NCI-H1417 (cell line): ENCODE measurements at regions not wholly inside any gene's neighbourhood (a gene's known extent, or its start where the extent isn't known, plus 50 kb on each side); places are given as distances from the start of the nearest gene placed in this dataset.
A peak's percentile ranks its signal among the peaks of the same experiment; 100 is the strongest.
"Not testable (repeated sequence)": the region's sequence is repeated elsewhere in the genome, so short reads cannot be mapped to it uniquely, and the experiment has no call there.

ENCODE experiments used
- DNase-seq, 3 experiments: peaks; one replicate each; lab custom pipeline; 2025; lab: John Stamatoyannopoulos, UW

DNA sequence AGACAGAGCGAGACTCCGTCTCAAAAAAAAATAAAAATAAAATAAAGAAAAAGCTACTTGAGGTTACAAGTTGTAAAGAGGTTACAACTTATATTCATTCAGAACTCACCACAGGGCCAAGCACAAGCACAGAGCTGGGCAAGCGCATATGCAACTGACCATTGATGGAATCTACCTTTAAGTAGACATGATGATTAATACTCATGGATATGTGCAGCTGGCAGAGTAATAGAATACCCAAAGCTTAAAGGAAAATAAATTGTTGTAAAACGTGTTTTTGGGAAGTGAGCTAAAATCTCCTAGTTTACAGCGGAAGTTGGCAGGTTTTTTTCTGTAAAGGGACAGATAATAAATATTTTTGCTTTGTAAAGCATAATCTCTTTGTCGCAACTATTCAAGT is 111.6 kb downstream of the TMEM168 start:
- no peak for DNase-seq

DNA sequence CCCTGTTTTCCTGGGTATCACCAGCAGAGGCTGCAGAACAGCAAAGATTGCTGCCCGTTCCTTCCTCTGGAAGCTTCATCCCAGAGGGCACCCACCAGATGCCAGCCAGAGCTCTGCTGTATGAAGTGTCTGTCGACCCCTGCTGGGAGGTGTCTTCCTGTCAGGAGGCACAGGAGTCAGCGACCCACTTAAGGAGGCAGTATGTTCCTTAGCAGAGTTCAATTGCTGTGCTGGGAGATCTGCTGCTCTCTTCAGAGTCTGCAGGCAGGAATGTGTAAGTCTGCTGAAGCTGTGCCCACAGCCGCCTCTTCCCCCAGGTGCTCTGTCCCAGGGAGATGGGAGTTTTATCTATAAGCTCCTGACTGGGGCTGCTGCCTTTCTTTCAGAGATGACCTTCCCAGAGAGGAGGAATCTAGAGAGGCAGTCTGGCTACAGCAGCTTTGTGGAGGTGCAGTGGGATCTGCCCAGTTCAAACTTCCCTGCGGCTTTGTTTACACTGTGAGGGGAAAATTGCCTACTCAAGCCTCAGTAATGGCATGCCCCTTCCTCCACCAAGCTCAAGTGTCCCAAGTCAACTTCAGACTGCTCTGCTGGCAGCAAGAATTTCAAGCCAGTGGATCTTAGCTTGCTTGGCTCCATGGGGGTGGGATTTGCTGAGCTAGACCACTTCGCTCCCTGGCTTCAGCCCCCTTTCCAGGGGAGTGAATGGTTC is 100.6 kb downstream of the TMEM168 start:
- peak in 2 of 3 experiments; percentile 6 to 19 for DNase-seq

DNA sequence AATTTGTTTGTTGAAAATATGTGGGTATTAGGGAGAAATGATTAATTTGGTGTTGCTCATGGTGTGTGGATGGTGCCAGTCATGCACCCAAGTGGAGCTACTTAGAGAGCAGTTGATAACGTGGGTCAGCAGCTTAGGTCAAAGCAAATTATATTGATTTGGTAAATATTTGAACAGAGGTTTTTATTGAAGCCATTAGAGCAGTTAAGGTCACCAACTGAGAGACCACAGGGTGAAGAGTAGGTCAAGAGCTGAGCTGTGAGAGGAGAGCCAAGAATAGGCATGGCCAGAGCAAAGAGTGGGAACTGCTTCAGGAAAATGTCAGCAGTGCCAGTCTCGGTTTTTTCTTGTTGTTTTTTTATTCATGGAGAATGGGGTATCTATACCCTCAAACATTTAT is 97.9 kb downstream of the TMEM168 start:
- peak in 2 of 3 experiments; percentile 29 to 80 for DNase-seq

DNA sequence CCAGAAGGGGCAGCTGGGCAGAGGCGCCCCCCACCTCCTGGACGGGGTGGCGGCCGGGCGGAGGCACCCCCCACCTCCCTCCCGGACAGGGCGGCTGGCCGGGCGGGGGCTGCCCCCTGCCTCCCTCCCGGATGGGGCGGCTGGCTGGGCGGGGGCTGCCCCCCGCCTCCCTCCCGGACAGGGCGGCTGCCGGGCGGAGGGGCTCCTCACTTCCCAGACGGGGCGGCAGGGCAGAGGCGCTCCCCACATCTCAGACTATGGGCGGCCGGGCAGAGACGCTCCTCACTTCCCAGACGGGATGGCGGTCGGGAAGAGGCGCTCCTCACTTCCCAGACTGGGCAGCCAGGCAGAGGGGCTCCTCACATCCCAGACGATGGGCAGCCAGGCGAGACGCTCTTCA is 93.0 kb downstream of the TMEM168 start:
- DNase-seq = not testable (repeated sequence)

DNA sequence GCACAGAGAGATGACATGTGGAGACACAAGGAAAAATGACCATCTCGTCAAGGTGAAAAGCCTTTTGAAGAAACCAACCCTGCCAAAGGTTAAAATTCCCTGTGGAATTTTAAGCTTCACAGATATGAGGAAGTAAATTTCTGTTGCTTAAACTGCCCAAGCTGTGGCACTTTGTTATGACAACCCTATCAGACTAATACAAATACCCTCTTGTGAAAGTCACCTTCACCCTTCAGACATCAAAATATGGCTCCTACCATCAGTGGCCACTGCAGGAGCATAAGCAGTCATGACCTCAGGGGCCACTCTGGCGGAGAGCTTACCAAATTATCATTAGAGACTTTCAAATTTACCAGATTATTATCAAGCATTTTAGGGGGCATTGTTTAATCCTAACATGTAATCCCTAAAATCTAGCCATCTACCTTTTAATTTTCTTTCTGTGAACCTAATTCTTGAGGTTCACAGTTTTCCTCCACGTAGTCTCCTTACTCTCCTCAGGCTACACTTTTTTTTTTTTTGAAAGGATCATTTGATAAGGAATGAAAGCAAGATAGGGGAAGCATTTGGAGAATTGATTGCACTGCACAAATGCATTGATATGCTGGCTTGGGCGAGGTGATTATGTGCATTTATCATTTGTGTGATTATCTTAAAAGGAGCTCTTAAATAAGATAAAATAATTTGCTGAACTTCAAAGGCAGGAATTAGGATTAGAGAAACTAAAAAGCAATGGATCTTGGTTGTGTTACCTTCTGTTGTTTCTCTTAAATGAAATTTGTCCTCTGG is 90.3 kb downstream of the TMEM168 start:
- no peak for DNase-seq

DNA sequence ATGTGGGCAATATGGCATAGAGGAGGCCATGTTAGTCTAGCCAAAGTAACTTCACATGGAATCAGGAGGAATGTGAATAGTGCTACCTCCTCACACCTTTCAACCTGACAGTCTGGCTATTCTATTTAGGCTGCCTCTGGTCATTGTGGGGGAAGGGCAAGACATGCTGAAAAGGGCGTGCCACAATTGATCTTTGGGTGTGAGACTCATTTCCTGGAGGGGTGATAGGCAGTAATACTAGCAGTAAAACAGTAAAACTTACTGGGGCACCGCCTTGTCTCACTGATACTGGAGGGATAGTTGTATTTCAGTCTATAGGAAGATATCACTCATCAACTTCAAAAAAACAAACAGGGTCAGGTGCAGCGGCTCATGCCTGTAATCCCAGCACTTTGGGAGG is 88.7 kb downstream of the TMEM168 start:
- no peak for DNase-seq

DNA sequence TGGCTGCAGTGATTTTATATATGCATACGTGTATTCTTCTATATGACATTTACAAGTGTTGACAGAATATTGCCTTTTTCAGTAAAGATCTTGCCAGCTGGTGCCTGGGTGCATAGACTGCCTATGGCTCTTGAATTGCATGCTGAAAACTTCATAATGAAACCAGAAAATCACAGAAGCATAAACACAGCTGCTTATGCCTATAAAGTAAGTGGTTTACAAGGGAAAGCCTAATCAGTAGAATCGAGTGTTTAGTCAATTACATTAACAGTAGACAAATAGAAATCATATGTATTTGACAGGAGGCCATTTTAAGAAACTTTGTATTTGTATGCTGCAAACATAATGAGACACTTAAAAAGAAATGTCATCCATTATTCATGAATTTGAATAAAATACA is 82.5 kb downstream of the TMEM168 start:
- peak in 1 of 3 experiments; percentile 67 for DNase-seq

DNA sequence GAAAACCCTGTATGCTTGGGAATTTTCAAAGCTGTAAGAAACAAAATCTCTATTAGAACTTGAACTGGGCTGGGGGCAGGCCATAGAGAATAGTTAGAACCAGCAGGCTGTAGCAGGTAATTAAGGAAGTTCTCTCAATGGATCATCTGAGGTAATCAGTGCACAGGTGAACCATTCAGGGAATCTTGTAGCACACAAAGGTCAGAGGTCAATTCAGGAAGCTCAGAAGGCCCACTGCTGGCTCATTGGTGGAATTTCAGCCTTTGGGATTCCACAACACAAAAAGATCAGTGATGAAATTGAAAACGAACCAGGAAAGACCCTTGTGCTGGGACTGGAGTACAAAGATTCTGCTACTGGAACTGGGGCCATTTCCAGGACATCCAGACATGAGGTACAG is 82.0 kb downstream of the TMEM168 start:
- DNase-seq = peak in 1 of 3 experiments; percentile 40
